ENCODE measurements at regions not wholly inside any gene's neighbourhood (a gene's known extent, or its start where the extent isn't known, plus 50 kb on each side); places are given as distances from the start of the nearest gene placed in this dataset.

- TF ChIP-seq CTCF (IDR thresholded peaks at IDR 0.05; ENCODE audit: borderline replicate concordance, control extremely low read depth, extremely low read depth, insufficient read depth, missing control alignments), result no peak
- no peak for DNase-seq (ENCODE audit: low spot score)
- in situ Hi-C loops (cut with MboI; ENCODE audit: low sequenced_read_pairs, unreplicated experiment), result no loop called here
Observed at GRCh38 chrX:55169782-55170181, 50.4 kb upstream of the PAGE5 start.

All from GM13976 (cell line).